NCI-H1930 (cell line): ENCODE measurements at regions not wholly inside any gene's neighbourhood (a gene's known extent, or its start where the extent isn't known, plus 50 kb on each side); places are given as distances from the start of the nearest gene placed in this dataset.
"Not testable (repeated sequence)": the region's sequence is repeated elsewhere in the genome, so short reads cannot be mapped to it uniquely, and the experiment has no call there.

Experiments used
- DNase-seq, 2 experiments: peaks; one replicate each; lab custom pipeline; 2025; lab: John Stamatoyannopoulos, UW

DNA sequence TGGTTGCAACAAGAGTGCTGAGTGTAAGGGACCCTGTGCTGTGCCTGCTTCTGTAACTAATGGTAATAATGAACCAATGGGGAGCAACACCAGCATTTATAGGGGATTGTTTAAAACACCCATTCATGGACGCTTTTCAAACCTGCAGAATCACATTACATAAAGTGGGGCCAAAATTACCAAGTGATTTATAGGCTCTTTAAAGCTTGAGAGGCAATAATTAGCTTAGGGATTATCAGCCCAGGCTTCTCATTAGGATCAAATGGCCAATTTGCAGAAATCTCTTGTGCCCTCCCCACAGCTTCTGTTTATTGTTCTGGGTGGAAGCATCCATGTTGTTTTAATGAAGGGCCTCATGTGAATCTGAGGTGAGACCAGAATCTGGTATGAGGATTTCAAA, 125.5 kb downstream of the ZNF486 start:
- DNase-seq: not testable (repeated sequence)

DNA sequence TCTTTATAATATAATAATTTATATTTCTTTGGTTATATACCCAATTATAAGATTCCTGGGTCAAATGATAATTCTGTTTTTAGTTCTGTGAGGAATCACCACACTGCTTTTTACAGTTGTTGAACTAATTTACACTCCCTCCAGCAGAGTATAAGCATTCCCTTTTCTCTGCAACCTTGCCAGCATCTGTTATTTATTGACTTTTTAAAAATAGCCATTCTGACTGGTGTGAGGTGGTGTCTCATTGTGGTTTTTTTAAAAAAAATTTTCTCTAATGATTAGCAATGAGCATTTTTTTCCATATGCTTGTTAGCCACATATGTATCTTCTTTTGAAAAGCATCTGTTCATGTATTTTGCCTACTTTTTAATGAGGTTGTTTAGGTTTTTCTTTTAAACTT, 122.2 kb downstream of the ZNF486 start:
- no peak for DNase-seq

DNA sequence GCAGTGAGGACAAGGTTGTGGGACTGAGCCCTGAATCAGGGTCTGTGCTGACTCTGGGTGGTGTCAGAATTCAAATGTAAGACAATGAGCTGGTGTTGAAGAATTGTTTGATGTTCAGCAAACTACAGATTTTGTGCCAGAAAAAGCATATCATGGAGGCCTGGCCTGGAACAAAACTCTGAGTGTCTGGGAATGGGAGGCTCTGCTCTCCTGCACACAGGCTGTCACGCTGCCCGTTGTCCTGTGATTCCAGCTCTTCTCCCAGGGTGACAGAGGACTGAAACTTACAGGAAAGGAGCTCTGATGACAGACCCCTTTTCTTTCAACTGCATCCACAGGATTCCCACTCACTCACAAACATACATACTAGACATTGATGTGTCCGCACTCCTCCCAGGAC, 120.1 kb downstream of the ZNF486 start:
- DNase-seq: no peak

DNA sequence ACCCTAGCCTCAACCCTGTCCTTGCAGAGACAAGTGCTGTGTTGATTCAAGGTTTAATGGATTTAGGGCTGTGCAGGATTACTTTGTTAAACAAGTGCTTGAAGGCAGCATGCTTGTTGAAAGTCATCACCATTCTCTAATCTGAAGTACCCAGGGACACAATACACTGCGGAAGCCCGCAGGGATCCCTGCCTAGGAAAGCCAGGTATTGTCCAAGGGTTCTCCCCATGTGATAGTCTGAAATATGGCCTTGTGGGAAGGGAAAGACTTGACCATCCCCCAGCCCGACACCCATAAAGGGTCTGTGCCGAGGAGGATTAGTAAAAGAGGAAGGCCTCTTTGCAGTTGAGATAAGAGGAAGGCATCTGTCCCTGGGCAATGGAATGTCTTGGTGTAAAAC, 118.9 kb downstream of the ZNF486 start:
- not testable (repeated sequence) for DNase-seq

DNA sequence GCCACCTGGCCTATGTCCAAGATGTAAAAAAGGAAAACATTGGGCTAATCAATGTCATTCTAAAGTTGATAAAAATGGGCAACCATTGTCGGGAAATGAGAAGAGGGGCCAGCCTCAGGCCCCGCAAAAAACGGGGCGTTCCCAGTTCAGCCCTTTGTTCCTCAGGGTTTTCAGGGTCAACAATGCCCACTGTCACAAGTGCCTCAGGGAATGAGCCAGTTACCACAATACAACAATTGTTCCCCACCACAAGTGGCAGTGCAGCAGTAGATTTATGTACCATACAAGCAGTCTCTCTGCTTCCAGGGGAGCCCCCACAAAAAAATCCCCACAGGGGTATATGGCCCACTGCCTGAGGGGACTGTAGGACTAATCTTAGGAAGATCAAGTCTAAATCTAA, 112.5 kb downstream of the ZNF486 start:
- no peak for DNase-seq

DNA sequence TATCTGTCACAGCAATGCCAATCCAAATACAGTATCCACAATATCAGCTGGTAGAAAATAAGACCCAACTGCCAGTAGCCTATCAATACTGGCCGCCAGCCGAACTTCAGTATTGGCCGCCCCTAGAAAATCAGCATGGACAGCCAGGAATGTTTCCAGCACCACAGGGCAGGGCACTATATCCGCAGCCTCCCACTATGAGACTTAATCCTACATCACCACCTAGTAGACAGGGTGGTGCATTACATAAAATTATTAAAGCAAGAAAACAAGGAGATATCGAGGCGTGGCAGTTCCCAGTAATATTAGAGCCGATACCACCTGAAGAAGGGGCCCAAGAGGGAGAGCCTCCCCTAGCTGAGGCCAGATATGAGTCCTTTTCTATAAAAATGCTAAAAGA, 111.3 kb downstream of the ZNF486 start:
- DNase-seq: no peak

DNA sequence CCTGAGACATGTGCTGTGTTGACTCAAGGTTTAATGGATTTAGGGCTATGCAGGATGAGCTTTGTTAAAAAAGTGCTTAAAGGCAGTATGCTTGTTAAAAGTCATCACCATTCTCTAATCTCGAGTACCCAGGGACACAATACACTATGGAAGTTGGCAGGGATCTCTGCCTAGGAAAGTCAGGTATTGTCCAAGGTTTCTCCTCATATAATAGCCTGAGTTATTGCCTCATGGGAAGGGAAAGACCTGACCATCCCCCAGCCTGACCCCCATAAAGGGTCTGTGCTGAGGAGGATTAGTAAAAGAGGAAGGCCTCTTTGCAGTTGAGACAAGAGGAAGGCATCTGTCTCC, 109.7 kb downstream of the ZNF486 start:
- not testable (repeated sequence) for DNase-seq

DNA sequence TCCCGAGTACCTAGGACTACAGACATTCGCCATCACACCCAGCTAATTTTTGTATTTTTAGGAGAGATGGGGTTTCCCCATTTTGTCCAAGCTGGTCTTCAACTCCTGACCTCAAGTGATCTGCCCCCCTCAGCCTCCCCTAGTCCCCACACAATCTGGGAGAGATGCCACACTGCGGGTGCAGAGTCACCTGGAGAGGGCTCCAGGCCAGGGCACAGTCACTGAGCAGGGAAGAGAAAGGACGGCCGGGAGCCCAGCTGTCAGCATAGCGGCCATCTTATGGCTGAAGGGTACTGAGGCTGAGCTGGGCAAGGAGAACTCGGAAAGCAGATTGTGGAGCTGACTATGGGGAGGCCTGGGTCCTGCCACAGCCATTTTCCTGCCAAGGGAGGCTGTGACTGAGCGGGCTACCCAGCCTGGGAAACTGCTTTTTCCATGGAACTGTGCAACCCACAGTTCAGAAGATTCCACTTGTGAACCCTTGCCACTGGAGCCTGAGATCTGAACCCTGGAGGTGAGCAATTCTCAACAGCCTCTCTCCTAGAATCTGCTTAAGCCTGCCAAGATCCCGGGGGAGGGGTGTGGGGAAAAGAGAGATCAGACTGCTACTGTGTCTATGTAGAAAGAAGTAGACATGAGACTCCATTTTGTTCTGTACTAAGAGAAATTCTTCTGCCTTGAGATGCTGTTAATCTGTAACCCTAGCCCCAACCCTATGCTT, 109.2 kb downstream of the ZNF486 start:
- DNase-seq: no peak

DNA sequence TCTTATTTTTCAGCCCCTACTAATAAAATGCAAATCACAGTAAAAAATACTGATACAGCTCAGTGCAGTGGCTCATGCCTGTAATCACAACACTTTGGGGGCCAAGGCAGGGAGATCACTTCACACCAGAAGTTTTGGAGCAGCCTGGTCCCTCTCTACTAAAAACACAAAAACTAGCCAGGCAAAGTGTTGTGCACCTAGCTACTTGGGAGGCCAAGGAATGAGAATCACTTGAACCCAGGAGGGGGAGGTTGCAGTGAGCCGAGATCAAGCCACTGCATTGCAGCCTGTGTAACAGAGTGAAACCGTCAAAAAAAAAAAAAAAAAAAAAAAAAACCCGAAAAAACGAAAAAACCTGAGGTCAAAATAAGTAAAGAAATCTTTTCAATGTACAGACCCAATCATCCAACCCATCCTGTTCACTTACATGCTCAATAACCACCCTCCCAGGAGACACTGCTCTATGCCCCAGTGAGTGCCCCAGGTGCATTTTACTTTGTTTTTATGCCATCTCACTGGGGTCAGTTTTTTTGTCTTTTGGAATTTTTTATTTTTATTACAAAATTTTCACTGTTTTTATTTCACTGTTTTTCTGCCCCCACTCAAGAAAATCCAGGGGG, 107.0 kb downstream of the ZNF486 start:
- no peak for DNase-seq

DNA sequence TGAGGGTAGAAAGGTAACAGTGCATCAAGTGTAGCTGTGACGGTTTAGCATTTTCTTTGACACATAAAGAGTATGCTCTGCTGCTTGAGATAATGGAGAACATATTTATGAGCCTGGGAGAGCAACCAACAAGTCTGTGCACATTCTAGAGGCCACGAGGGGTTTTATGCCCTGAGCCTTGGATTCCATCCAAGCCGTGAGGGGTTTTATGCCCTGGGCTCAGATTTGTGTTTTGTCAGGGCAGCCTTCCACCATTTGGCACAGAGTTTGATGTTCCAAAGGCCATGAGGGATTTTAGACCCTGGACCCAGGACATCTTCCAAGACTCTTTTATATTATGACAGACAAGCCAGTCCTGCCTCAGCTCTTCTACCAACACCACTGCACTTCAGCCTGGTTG, 106.4 kb downstream of the ZNF486 start:
- DNase-seq: no peak

DNA sequence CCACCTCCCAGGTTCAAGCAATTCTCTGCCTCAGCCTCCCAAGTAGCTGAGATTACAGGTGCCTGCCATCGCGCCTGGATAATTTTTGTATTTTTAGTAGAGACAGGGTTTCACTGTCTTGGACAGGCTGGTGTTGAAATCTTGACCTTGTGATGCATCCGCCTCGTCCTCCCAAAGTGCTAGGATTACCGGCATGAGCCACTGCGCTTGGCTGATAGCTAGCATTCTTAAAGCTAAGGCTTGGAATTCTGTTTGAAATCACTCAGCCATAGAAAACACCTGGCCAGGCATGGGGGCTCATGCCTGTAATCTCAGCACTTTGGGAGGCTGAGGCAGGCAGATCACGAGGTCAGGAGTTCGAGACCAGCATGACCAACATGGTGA, 105.6 kb downstream of the ZNF486 start:
- DNase-seq: not testable (repeated sequence)

DNA sequence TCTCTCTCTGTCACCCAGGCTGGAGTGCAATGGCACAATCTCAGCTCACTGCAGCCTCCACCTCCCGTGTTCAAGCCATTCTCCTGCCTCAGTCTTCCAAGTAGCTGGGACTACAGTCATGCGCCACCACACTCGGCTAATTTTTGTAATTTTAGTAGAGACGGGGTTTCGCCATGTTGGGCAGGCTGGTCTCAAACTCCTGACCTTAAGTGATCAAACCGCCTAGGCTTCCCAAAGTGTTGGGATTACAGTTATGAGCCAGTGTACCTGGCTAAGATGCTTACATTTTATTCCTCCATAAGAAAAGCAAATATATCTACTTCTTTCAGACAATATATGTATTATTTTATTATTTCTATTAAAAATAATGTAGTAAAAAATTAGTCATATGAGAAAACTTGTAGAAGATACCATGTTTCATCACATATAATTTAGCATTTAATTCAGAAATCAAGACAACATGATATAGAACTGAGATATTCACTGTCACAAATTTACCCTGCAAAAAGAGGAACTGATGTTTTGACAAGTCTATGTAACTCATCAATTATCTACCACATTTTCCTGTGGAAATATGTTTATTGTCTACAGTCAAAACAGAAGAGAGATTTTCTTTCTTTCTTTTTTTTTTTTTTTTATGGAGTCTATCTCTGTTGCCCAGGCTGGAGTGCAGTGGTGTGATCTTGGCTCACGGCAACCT, 105.1 kb downstream of the ZNF486 start:
- DNase-seq: not testable (repeated sequence)

DNA sequence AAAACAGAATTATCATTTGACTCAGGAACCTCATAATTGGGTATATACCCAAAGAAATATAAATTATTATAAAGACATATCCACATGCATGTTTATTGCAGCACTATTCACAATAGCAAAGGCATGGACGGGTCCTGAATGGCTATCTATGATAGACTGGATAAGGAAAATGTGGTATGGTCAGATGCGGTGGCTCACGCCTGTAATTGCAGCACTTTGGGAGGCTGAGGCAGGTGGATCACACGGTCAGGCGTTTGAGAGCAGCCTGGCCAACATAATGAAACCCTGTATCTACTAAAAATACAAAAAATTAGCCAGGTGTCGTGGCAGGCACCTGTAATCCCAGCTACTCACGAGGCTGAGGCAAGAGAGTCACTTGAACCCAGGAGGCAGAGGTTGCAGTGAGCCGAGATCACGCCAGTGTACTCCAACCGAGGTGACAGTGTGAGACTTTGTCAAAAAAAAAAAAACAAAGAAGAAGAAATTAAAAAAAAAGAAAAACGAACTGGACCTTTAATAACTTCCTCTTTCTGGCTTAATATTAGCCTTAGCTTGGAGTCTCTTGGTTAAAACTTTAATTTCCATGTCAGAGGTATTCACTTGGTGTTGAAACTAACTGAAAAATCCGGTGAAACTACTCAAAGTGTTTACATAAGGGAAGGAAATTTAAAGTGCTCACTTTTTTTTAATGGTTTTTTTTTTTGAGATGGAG, 104.4 kb downstream of the ZNF486 start:
- no peak for DNase-seq

DNA sequence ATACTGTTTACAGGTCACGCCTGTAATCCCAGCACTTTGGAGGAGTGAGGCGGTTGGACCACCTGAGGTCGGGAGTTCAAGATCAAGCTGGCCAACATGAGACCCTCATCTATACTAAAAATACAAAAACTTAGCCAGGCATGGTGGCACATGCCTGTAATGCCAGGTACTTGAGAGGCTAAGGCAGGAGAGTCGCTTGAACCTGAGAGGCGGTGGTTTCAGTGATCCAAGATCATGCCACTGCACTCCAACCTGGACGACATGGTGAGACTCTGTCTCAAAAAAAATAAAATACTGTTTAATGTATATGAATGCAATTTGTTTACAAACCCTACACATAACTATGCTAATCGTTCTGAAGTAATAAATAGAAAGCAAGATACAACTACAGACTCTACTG, 102.4 kb downstream of the ZNF486 start:
- no peak for DNase-seq

DNA sequence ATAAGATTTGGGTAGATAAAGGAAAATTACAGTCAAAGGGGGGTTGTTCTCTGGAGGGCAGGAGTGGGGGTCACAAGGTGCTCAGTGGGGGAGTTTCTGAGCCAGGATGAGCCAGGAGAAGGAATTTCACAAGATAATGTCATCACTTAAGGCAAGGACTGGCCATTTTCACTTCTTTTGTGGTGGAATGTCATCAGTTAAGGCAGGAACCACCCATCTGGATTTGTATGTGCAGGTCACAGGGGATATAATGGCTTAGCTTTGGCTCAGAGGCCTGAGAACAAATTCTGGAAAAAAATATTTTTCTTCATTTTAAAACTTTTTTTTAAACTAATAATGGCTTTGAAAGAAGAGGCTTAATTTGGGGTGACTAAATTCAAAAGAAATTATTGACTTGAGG, 94.5 kb downstream of the ZNF486 start:
- DNase-seq: not testable (repeated sequence)

DNA sequence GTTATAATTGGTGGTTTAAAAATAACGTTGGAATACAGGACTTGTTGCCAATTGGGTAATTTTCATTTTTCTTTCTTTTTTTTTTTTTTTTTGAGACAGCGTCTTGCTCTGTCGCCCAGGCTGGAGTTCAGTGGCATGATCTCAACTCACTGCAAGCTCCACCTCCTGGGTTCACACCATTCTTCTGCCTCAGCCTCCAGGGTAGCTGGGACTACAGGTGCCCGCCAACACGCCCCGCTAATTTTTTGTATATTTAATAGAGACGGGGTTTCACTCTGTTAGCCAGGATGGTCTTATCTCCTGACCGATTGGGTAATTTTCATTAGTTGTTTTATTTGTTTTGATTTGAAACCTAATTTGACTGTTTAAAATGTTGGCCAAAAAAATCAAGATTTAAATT, 93.7 kb downstream of the ZNF486 start:
- DNase-seq: not testable (repeated sequence)

DNA sequence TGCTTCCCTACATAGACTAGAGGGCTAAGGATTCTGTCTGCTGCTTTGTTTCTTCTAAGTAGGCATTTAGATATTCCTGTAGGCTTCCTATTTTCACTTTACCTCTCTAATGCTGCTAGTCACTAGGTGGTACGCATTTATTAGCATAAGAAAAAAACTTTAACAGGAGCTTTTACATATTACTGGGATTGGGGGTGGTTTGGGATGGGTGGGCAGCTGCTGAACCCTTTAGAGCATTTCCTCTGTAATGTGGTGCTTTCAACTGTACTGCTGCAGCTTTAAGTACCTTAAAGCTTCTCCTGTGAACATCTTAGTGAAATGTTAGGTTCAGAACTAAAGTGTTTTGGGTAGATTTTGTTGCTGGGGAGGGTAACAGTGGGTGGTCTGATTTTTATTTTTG, 92.6 kb downstream of the ZNF486 start:
- DNase-seq: no peak

DNA sequence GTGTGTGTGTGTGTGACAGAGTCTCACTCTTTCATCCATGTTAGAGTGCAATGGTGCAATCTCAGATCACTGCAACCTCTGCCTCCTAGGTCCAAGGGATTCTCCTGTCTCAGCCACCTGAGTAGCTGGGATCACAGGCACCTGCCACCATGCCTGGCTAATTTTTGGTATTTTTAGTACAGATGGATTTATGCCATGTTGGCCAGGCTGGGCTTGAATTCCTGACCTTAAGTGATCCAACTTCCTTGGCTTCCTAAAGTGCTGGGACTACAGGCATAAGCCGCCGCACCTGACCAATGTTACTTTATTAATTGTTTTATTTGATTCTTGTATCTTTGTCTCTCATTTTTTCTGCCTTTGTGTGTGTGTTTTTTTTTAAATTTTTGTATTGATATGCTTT, 89.6 kb downstream of the ZNF486 start:
- DNase-seq: no peak

DNA sequence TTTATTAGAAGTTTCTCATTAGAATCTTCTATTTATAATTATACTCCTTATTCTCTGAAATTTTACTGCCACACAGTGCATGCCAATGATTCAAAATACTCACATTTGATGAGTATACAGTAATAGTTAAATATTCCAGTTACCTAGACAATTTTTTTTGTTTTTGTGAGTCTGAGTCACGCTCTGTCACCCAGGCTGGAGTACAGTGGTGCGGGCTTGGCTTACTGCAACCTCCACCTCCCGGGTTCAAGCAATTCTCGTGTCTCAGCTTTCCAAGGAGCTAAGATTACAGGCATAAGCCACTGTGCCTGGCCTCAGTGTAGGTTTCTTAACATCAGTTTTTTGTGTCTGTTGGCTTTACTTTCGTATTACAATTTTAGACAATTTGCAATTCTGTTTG, 87.1 kb downstream of the ZNF486 start:
- no peak for DNase-seq

DNA sequence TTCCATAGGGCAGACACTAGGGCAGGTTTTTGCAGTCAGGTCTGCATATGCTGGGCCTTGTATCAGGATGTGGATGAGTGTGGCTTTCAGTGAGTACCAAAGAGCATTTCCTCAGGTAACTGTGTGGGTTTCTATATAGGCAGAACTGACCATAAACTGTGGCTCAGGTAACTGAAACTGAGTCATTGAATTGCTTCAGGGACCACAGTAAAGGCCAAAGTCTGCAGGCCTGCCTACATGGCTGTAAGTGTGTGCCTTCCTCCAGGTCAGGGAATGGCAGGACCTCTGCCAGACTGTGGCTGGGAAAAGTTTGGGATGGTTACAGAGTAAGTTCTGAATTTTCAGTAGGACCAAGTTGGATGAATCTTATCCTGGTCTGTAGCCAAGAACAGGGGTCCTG, 85.6 kb downstream of the ZNF486 start:
- no peak for DNase-seq

DNA sequence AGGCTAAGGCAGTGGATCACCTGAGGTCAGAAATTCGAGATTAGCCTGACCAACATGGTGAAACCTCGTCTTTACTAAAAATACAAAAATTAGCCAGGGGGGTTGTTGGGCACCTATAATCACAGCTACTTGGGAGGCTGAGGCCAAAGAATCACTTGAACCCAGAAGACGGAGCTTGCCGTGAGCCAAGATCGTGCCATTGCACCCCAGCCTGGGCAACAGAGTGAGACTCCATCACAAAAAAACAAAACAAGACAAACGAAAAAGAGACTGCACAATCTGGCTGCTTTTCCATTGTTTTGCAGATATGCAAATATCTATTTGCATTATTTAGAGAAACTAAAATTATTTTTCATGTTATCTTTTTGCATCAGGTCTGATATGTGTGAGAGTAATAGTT, 83.6 kb downstream of the ZNF486 start:
- no peak for DNase-seq

DNA sequence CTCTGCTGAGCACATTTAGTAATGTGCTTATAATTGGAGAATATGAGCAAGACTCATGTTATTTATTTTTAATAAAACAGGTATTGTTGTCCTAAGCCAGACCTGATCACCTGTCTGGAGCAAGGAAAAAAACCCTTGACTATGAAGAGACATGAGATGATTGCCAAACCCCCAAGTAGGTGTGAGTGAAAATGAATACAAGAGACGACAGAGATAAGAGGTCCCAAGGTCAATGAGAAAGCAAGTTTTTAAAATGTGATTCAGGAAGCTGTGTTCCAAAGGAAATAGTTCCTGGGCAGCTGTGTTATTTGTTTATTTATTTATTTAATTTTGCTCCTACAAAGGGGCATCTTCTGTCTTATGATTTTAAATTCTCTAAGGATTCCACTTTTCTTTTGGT, 83.1 kb downstream of the ZNF486 start:
- DNase-seq: no peak
